ENCODE measurements at regions not wholly inside any gene's neighbourhood (a gene's known extent, or its start where the extent isn't known, plus 50 kb on each side); places are given as distances from the start of the nearest gene placed in this dataset.

DNA sequence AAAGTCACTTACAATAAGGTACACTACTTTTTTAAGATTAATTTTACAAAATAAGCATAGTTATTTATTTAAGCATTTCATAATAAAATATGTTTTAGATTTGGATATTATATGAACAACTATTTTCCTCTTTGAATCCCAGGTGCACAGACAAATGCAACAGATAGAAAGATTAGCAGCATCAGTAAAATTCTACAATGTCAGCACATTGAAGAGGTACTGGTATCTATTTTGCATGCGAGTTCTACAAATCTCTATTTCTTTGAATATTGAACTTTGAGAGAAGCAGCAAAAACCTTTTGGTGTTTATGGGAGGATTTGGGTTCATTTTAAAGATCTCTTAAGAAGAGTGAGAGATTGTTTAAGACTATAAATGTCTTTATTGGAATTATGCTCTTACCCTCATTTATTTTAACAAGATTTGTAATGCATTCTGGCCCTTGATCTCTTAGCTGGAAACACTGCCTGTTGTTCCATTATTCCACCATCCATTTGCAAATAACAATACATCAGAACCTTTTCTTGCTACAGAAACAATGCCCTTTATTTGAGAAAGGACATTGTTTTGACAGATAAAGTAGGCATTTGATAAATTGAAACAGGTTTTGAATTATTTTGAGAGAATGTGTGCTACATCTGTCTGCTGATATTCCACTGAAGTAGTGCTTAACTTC, 558.8 kb upstream of the KLHL1 start:
- DNase-seq (ENCODE audit: insufficient read length, low spot score) (no peak), FAIRE-seq (no peak)
- TF ChIP-seq PAX5 (IDR thresholded peaks at IDR 0.05; ENCODE audit: insufficient read depth, low read length, severe bottlenecking) (no peak), POLR2AphosphoS5 (IDR thresholded peaks at IDR 0.05; ENCODE audit: low read depth, low read length) (no peak), TAF1 (IDR thresholded peaks at IDR 0.05; ENCODE audit: low read depth, low read length) (no peak), SPI1 (IDR thresholded peaks at IDR 0.05; ENCODE audit: low read depth, low read length) (no peak), POLR2A (IDR thresholded peaks at IDR 0.05; ENCODE audit: low read depth, low read length) (no peak), POU2F2 (IDR thresholded peaks at IDR 0.05; ENCODE audit: low read depth, low read length) (no peak)

GRCh38 chr13:70662231-70662940, 554.1 kb upstream of the KLHL1 start:
- FAIRE-seq: no peak
- no peak for DNase-seq (ENCODE audit: insufficient read length, low spot score)
- TF ChIP-seq PAX5 (IDR thresholded peaks at IDR 0.05; ENCODE audit: insufficient read depth, low read length, severe bottlenecking) (no peak), POLR2AphosphoS5 (IDR thresholded peaks at IDR 0.05; ENCODE audit: low read depth, low read length) (no peak), POU2F2 (IDR thresholded peaks at IDR 0.05; ENCODE audit: low read depth, low read length) (no peak), POLR2A (IDR thresholded peaks at IDR 0.05; ENCODE audit: low read depth, low read length) (no peak)

DNA sequence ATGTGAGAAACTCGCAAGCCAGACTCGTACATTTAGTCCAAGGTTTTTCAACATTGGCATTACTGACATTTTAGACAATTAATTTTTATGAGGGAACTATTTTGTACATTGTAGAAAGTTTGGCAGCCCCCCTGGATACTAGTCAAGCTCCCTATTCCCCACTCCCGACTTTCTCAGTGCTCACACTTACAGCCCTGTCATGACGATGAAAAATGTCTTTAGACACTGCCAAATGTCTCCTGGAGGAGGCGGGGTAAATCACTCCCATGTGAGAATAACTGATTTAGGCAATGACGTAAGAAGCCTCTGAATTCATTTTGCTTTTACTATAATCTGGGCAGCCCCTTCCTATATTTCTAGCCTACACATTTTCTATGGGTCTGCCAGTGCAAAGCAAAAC, 535.8 kb upstream of the KLHL1 start:
- TF ChIP-seq SPI1 (IDR thresholded peaks at IDR 0.05; ENCODE audit: low read depth, low read length) (no peak), POLR2A (IDR thresholded peaks at IDR 0.05; ENCODE audit: low read depth, low read length) (no peak), PAX5 (IDR thresholded peaks at IDR 0.05; ENCODE audit: insufficient read depth, low read length, severe bottlenecking) (no peak), TAF1 (IDR thresholded peaks at IDR 0.05; ENCODE audit: low read depth, low read length) (no peak), POLR2AphosphoS5 (IDR thresholded peaks at IDR 0.05; ENCODE audit: low read depth, low read length) (no peak), POU2F2 (IDR thresholded peaks at IDR 0.05; ENCODE audit: low read depth, low read length) (no peak)
- FAIRE-seq (no peak), DNase-seq (ENCODE audit: insufficient read length, low spot score) (no peak)

DNA sequence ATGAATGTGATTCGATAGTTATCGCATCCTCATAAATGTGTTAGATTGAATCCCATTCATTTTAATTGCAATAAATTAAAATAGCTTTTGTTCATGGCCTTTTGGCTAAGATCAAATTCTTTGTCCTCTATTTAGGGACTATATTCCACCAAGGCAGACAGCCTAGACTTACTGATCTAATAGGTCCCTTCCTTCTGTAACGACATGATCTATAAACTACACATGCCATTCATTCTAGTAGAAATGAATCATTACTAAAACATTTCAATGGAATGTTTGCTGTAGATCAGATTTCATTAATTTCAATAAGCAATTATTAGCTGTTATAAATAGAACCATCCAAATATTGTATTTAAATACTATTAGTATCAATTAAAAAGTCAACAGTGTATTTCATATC, 526.6 kb upstream of the KLHL1 start:
- TF ChIP-seq POU2F2 (IDR thresholded peaks at IDR 0.05; ENCODE audit: low read depth, low read length) (no peak), SPI1 (IDR thresholded peaks at IDR 0.05; ENCODE audit: low read depth, low read length) (no peak), PAX5 (IDR thresholded peaks at IDR 0.05; ENCODE audit: insufficient read depth, low read length, severe bottlenecking) (no peak), POLR2A (IDR thresholded peaks at IDR 0.05; ENCODE audit: low read depth, low read length) (no peak), POLR2AphosphoS5 (IDR thresholded peaks at IDR 0.05; ENCODE audit: low read depth, low read length) (no peak), TAF1 (IDR thresholded peaks at IDR 0.05; ENCODE audit: low read depth, low read length) (no peak)
- DNase-seq (ENCODE audit: insufficient read length, low spot score): no peak
- FAIRE-seq: no peak

DNA sequence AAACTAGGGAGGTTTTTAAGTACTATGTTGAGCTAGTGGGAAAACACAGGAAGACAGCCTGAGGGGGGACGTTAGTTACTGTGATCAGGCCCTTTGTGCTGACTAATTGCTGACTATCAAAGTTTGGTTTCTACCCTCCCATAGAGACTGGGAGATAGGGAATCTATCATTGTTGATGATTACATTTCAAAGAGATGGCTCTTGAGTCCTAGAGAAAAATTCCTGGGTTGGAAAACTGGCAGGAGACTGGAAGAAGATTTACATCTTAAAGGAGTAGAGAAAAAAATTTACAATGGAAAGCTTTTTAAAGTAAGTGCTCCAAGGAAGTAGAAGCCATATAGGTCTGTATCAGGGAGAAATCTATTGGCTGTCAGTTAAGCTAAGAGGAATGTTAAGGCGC, 522.0 kb upstream of the KLHL1 start:
- FAIRE-seq: no peak
- TF ChIP-seq POLR2A (IDR thresholded peaks at IDR 0.05; ENCODE audit: low read depth, low read length) (no peak), PAX5 (IDR thresholded peaks at IDR 0.05; ENCODE audit: insufficient read depth, low read length, severe bottlenecking) (no peak), SPI1 (IDR thresholded peaks at IDR 0.05; ENCODE audit: low read depth, low read length) (no peak), POU2F2 (IDR thresholded peaks at IDR 0.05; ENCODE audit: low read depth, low read length) (no peak), TAF1 (IDR thresholded peaks at IDR 0.05; ENCODE audit: low read depth, low read length) (no peak), POLR2AphosphoS5 (IDR thresholded peaks at IDR 0.05; ENCODE audit: low read depth, low read length) (no peak)
- no peak for DNase-seq (ENCODE audit: insufficient read length, low spot score)

- no peak for TF ChIP-seq POU2F2 (IDR thresholded peaks at IDR 0.05; ENCODE audit: low read depth, low read length)
- no peak for TF ChIP-seq SPI1 (IDR thresholded peaks at IDR 0.05; ENCODE audit: low read depth, low read length)
- no peak for TF ChIP-seq POLR2AphosphoS5 (IDR thresholded peaks at IDR 0.05; ENCODE audit: low read depth, low read length)
- no peak for TF ChIP-seq PAX5 (IDR thresholded peaks at IDR 0.05; ENCODE audit: insufficient read depth, low read length, severe bottlenecking)
- TF ChIP-seq TAF1 (IDR thresholded peaks at IDR 0.05; ENCODE audit: low read depth, low read length): no peak
- TF ChIP-seq POLR2A (IDR thresholded peaks at IDR 0.05; ENCODE audit: low read depth, low read length): no peak
- FAIRE-seq (no peak), DNase-seq (ENCODE audit: insufficient read length, low spot score) (no peak)
Measured at GRCh38 chr13:70623239-70623638, 515.0 kb upstream of the KLHL1 start.

DNA sequence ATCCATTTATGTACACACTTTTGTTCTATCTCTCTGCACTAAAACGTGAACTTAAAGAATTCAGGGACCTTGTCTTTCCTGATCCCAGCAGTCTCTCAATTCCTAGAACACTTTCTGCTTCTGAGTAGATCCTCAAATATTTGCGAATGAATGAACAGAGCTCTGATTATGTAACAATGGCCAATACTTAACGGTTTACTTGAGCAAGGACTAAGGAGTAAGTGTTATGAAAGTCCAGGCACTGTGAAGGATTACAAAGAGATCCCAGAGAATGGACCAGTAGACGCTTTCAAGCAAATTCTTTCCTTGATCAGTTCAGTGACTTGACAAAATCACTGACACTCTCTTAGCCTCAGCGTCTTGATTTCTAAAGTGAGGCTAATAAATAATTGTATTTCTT, 514.5 kb upstream of the KLHL1 start:
- TF ChIP-seq PAX5 (IDR thresholded peaks at IDR 0.05; ENCODE audit: insufficient read depth, low read length, severe bottlenecking): no peak
- no peak for FAIRE-seq
- DNase-seq (ENCODE audit: insufficient read length, low spot score): no peak

- no peak for DNase-seq (ENCODE audit: insufficient read length, low spot score)
- no peak for FAIRE-seq
- TF ChIP-seq POLR2A (IDR thresholded peaks at IDR 0.05; ENCODE audit: low read depth, low read length): no peak
- no peak for TF ChIP-seq PAX5 (IDR thresholded peaks at IDR 0.05; ENCODE audit: insufficient read depth, low read length, severe bottlenecking)
- TF ChIP-seq POU2F2 (IDR thresholded peaks at IDR 0.05; ENCODE audit: low read depth, low read length): no peak
- TF ChIP-seq SPI1 (IDR thresholded peaks at IDR 0.05; ENCODE audit: low read depth, low read length): no peak
- TF ChIP-seq TAF1 (IDR thresholded peaks at IDR 0.05; ENCODE audit: low read depth, low read length): no peak
- TF ChIP-seq POLR2AphosphoS5 (IDR thresholded peaks at IDR 0.05; ENCODE audit: low read depth, low read length): no peak
Measured at GRCh38 chr13:70619936-70620335, 511.7 kb upstream of the KLHL1 start.

GRCh38 chr13:70616847-70617246, 508.6 kb upstream of the KLHL1 start:
- FAIRE-seq: no peak
- no peak for DNase-seq (ENCODE audit: insufficient read length, low spot score)
- TF ChIP-seq POU2F2 (IDR thresholded peaks at IDR 0.05; ENCODE audit: low read depth, low read length): no peak
- no peak for TF ChIP-seq SPI1 (IDR thresholded peaks at IDR 0.05; ENCODE audit: low read depth, low read length)
- TF ChIP-seq TAF1 (IDR thresholded peaks at IDR 0.05; ENCODE audit: low read depth, low read length): no peak
- TF ChIP-seq POLR2A (IDR thresholded peaks at IDR 0.05; ENCODE audit: low read depth, low read length): no peak
- no peak for TF ChIP-seq PAX5 (IDR thresholded peaks at IDR 0.05; ENCODE audit: insufficient read depth, low read length, severe bottlenecking)
- TF ChIP-seq POLR2AphosphoS5 (IDR thresholded peaks at IDR 0.05; ENCODE audit: low read depth, low read length): no peak

DNA sequence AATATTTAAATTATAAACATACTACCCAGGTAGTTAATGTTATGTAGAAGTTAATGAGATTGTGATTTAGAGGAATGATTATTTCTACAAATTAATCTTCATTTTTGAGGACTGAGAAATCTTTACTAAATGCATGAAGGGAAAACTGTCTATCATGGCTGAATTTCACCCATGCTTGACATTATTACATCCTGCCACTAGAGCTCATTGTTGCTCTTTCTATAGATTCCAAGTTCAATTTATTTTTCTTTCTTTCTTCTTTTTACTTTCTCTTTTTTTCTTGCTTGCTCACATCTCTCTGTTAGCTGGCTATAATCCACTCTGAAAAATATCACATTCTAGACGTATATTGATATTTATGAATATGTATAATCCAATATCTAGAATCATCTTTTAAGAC, 505.0 kb upstream of the KLHL1 start:
- TF ChIP-seq TAF1 (IDR thresholded peaks at IDR 0.05; ENCODE audit: low read depth, low read length) (no peak), PAX5 (IDR thresholded peaks at IDR 0.05; ENCODE audit: insufficient read depth, low read length, severe bottlenecking) (no peak), POU2F2 (IDR thresholded peaks at IDR 0.05; ENCODE audit: low read depth, low read length) (no peak), SPI1 (IDR thresholded peaks at IDR 0.05; ENCODE audit: low read depth, low read length) (no peak), POLR2A (IDR thresholded peaks at IDR 0.05; ENCODE audit: low read depth, low read length) (no peak), POLR2AphosphoS5 (IDR thresholded peaks at IDR 0.05; ENCODE audit: low read depth, low read length) (no peak)
- DNase-seq (ENCODE audit: insufficient read length, low spot score): no peak
- no peak for FAIRE-seq

All from GM12891 (cell line).